Lower leg skin (tissue), 3 donors: ENCODE measurements at regions not wholly inside any gene's neighbourhood (a gene's known extent, or its start where the extent isn't known, plus 50 kb on each side); places are given as distances from the start of the nearest gene placed in this dataset.

Source experiments
- POLR2A ChIP-seq, 2 donors: fragments of 450-650 bp; IDR thresholded peaks; one replicate each; pipeline ENCODE4 v1.6.1; 2016 to 2017; ENCODE audit warnings: antibody characterized with exemption in 2 of 2, mild to moderate bottlenecking in 1 of 2, moderate library complexity in 1 of 2
- TF ChIP-seq, protein P1 (sequence below), 3 donors: fragments of 450-650 bp; IDR thresholded peaks; one replicate each; pipeline ENCODE4 v1.5.1; 2016; ENCODE audit warnings: antibody characterized with exemption in 3 of 3, mild to moderate bottlenecking in 3 of 3, moderate library complexity in 2 of 3

DNA sequence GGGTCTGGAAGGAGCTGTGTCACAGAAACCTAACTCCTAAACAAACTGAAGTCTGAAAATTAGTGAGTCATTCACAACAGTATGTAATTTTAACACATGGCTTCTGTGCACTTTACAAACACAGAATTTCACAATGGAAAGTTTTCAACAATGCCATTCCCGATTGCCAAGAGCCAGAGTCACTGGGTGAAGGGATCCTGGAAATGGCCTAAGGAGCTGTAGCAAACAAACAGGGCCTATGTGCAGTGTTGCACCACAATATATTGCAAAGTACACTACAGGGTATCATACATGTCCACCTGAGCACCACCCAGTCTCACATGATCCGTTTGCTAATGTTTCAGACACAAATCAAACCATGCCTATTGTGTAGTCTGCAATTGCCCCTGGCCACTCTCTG lies 184.7 kb upstream of the OTX2 start:
- TF ChIP-seq POLR2A (IDR thresholded peaks at IDR 0.05), result no peak
- TF ChIP-seq, protein P1, sequence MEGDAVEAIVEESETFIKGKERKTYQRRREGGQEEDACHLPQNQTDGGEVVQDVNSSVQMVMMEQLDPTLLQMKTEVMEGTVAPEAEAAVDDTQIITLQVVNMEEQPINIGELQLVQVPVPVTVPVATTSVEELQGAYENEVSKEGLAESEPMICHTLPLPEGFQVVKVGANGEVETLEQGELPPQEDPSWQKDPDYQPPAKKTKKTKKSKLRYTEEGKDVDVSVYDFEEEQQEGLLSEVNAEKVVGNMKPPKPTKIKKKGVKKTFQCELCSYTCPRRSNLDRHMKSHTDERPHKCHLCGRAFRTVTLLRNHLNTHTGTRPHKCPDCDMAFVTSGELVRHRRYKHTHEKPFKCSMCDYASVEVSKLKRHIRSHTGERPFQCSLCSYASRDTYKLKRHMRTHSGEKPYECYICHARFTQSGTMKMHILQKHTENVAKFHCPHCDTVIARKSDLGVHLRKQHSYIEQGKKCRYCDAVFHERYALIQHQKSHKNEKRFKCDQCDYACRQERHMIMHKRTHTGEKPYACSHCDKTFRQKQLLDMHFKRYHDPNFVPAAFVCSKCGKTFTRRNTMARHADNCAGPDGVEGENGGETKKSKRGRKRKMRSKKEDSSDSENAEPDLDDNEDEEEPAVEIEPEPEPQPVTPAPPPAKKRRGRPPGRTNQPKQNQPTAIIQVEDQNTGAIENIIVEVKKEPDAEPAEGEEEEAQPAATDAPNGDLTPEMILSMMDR (IDR thresholded peaks at IDR 0.05), result no peak
